Limb (tissue), 2 donors: ENCODE measurements at regions not wholly inside any gene's neighbourhood (a gene's known extent, or its start where the extent isn't known, plus 50 kb on each side); places are given as distances from the start of the nearest gene placed in this dataset.
"Not testable (repeated sequence)": the region's sequence is repeated elsewhere in the genome, so short reads cannot be mapped to it uniquely, and the experiment has no call there.

Source experiments
- DNase-seq, 2 donors: peaks; one replicate each; pipeline ENCODE4 v3.0.0-alpha.2; 2016; ENCODE audit errors: extremely low spot score in 2 of 2

GRCh38 chr21:32934068-32934467, 91.7 kb upstream of the OLIG2 start:
- DNase-seq, result not testable (repeated sequence)

- no peak for DNase-seq
Measured at GRCh38 chr21:32934829-32935228, 90.9 kb upstream of the OLIG2 start.

- peak in 1 of 2 donors; percentile 22 for DNase-seq
Measured at GRCh38 chr21:32940079-32941014, 85.4 kb upstream of the OLIG2 start.

GRCh38 chr21:32941263-32941662, 84.5 kb upstream of the OLIG2 start:
- DNase-seq, result no peak

GRCh38 chr21:32946654-32947053, 79.1 kb upstream of the OLIG2 start:
- DNase-seq, result no peak

GRCh38 chr21:32947736-32948135, 78.0 kb upstream of the OLIG2 start:
- no peak for DNase-seq

GRCh38 chr21:32949701-32950100, 76.0 kb upstream of the OLIG2 start:
- DNase-seq, result no peak

GRCh38 chr21:32951041-32951440, 74.7 kb upstream of the OLIG2 start:
- no peak for DNase-seq

GRCh38 chr21:32954353-32954752, 71.4 kb upstream of the OLIG2 start:
- DNase-seq, result no peak

GRCh38 chr21:32955311-32956060, 70.2 kb upstream of the OLIG2 start:
- DNase-seq, result no peak

- no peak for DNase-seq
Measured at GRCh38 chr21:32956061-32956656, 69.6 kb upstream of the OLIG2 start.

GRCh38 chr21:32957545-32957944, 68.2 kb upstream of the OLIG2 start:
- no peak for DNase-seq

- no peak for DNase-seq
Measured at GRCh38 chr21:32958288-32959002, 67.3 kb upstream of the OLIG2 start.

- no peak for DNase-seq
Measured at GRCh38 chr21:32962268-32962667, 63.5 kb upstream of the OLIG2 start.

- DNase-seq, result no peak
Measured at GRCh38 chr21:32965129-32965680, 60.5 kb upstream of the OLIG2 start.

- no peak for DNase-seq
Measured at GRCh38 chr21:32966120-32966519, 59.6 kb upstream of the OLIG2 start.

GRCh38 chr21:32968103-32968502, 57.6 kb upstream of the OLIG2 start:
- not testable (repeated sequence) for DNase-seq

GRCh38 chr21:32974653-32975052, 51.1 kb upstream of the OLIG2 start:
- DNase-seq, result no peak

- DNase-seq, result no peak
Measured at GRCh38 chr21:32975811-32976431, 49.8 kb upstream of the OLIG2 start.
